CD14-positive monocyte (primary cell): ENCODE measurements at regions not wholly inside any gene's neighbourhood (a gene's known extent, or its start where the extent isn't known, plus 50 kb on each side); places are given as distances from the start of the nearest gene placed in this dataset.
"Not testable (repeated sequence)": the region's sequence is repeated elsewhere in the genome, so short reads cannot be mapped to it uniquely, and the experiment has no call there.

ENCODE experiments used
- DNase-seq, 3 donors: peaks; one replicate each; pipeline ENCODE4 v3.0.0-alpha.2; 2011 to 2022
- H2AFZ ChIP-seq: 2 replicates; pipeline ENCODE4 v1.6.0; 2012; ENCODE audit warnings: mild to moderate bottlenecking, low read depth, low read length, inconsistent platforms; ENCODE audit not compliant: insufficient read depth, poor library complexity, severe bottlenecking
- H3K27ac ChIP-seq, 2 donors: 1 replicate in 1 of 2; 2 replicates in 1 of 2; pipeline ENCODE4 v1.5.1; 2012 to 2013; ENCODE audit warnings: low read length in 2 of 2, control low read depth in 1 of 2, inconsistent platforms in 1 of 2, low read depth in 1 of 2, mild to moderate bottlenecking in 1 of 2
- H3K27me3 ChIP-seq, 2 donors: one replicate each; pipeline versions ENCODE4 v1.6.0 to v1.6.1; 2011 to 2013; ENCODE audit warnings: low read length in 2 of 2; ENCODE audit not compliant: control insufficient read depth in 2 of 2, insufficient read depth in 2 of 2
- H3K36me3 ChIP-seq, 2 donors: replicated peaks in 1 of 2; 1 replicate in 1 of 2; 2 replicates in 1 of 2; pipeline versions ENCODE4 v1.5.1 to v1.6.1; 2012 to 2013; ENCODE audit warnings: low read length in 2 of 2, control low read depth in 1 of 2, inconsistent platforms in 1 of 2, mild to moderate bottlenecking in 1 of 2; ENCODE audit not compliant: insufficient read depth in 2 of 2, control insufficient read depth in 1 of 2
- H3K4me1 ChIP-seq, 2 donors: 1 replicate in 1 of 2; 2 replicates in 1 of 2; pipeline versions ENCODE4 v1.5.1 to v1.6.1; 2012 to 2013; ENCODE audit warnings: low read length in 2 of 2, control low read depth in 1 of 2, inconsistent platforms in 1 of 2, mild to moderate bottlenecking in 1 of 2, moderate library complexity in 1 of 2; ENCODE audit not compliant: insufficient read depth in 2 of 2, control insufficient read depth in 1 of 2
- H3K4me2 ChIP-seq: replicated peaks from 2 replicates; pipeline ENCODE3; 2012; ENCODE audit warnings: low read length, moderate library complexity, mild to moderate bottlenecking; ENCODE audit not compliant: poor library complexity, severe bottlenecking; ENCODE audit errors: extremely low read depth
- H3K4me3 ChIP-seq, 3 experiments: fragments of 200-600 bp in 1 of 3; sonication (generic) in 1 of 3; replicated peaks in 1 of 3; 1 replicate in 2 of 3; 2 replicates in 1 of 3; pipeline ENCODE4 v1.5.1; 2011 to 2013; ENCODE audit warnings: low read length in 3 of 3, mild to moderate bottlenecking in 3 of 3, control low read depth in 2 of 3, low read depth in 2 of 3, inconsistent platforms in 1 of 3, moderate library complexity in 1 of 3
- H3K79me2 ChIP-seq: 2 replicates; pipeline ENCODE4 v1.6.0; 2012; ENCODE audit warnings: mild to moderate bottlenecking, control low read depth, inconsistent platforms, low read length, moderate library complexity; ENCODE audit not compliant: insufficient read depth
- H3K9ac ChIP-seq: 2 replicates; pipeline ENCODE4 v1.6.0; 2017; ENCODE audit warnings: low read length, mild to moderate bottlenecking; ENCODE audit not compliant: insufficient read depth, poor library complexity, severe bottlenecking
- H3K9me3 ChIP-seq, 2 donors: replicated peaks in 1 of 2; 1 replicate in 1 of 2; 2 replicates in 1 of 2; pipeline versions ENCODE4 v1.5.1 to v1.6.1; 2012 to 2013; ENCODE audit warnings: low read length in 2 of 2, control low read depth in 1 of 2; ENCODE audit not compliant: control insufficient read depth in 1 of 2, insufficient read depth in 1 of 2
- H4K20me1 ChIP-seq: 2 replicates; pipeline ENCODE4 v1.6.0; 2012; ENCODE audit warnings: mild to moderate bottlenecking, low read length, control low read depth, moderate library complexity; ENCODE audit not compliant: insufficient read depth
- H3K27ac Mint-ChIP-seq, 7 donors: one replicate each; pipeline ENCODE4 v1.8.0; 2020; ENCODE audit warnings: mild to moderate bottlenecking in 7 of 7, mixed read lengths in 7 of 7, moderate library complexity in 6 of 7, inconsistent platforms in 2 of 7
- H3K27me3 Mint-ChIP-seq, 3 donors: one replicate each; pipeline ENCODE4 v1.8.0; 2021 to 2022; ENCODE audit warnings: low read depth in 3 of 3, mild to moderate bottlenecking in 3 of 3, mixed read lengths in 3 of 3, moderate library complexity in 3 of 3, inconsistent platforms in 1 of 3
- H3K36me3 Mint-ChIP-seq, 2 donors: one replicate each; pipeline ENCODE4 v1.8.0; 2020; ENCODE audit warnings: mixed read lengths in 2 of 2, inconsistent platforms in 1 of 2, mild to moderate bottlenecking in 1 of 2
- H3K4me1 Mint-ChIP-seq: one replicate; pipeline ENCODE4 v1.8.0; 2020; ENCODE audit warnings: mild to moderate bottlenecking, mixed read lengths
- H3K4me3 Mint-ChIP-seq, 2 donors: one replicate each; pipeline ENCODE4 v1.8.0; 2020; ENCODE audit warnings: mild to moderate bottlenecking in 2 of 2, mixed read lengths in 2 of 2, moderate library complexity in 1 of 2
- H3K9me3 Mint-ChIP-seq, 7 donors: one replicate each; pipeline ENCODE4 v1.8.0; 2020 to 2022; ENCODE audit warnings: mixed read lengths in 7 of 7, mild to moderate bottlenecking in 6 of 7, moderate library complexity in 6 of 7, inconsistent platforms in 2 of 7
- CTCF ChIP-seq: fragments of 200-600 bp; IDR thresholded peaks from one replicate; pipeline ENCODE4 v1.8.0; 2022; ENCODE audit warnings: antibody characterized with exemption, mild to moderate bottlenecking
- WGBS: methylation state at CpG from one replicate; pipeline ENCODE4 v1.1.5; 2013; ENCODE audit warnings: missing lambda C conversion rate; ENCODE audit not compliant: insufficient coverage; 5-methylcytosine and 5-hydroxymethylcytosine counted together
- intact Hi-C, 2 donors: fragments of 100-400 bp; cut with micrococcal nuclease; formaldehyde crosslinking; loops; one replicate each; pipeline versions ENCODE4 v1.15.0 to v1.15.1; 2023

- Histone ChIP-seq H3K4me2 (no peak overlapping the region), H3K9ac (no peak overlapping the region), H4K20me1 (no peaks in the 10 kb centered on the region), H3K79me2 (no peaks in the 10 kb centered on the region), H3K27ac (peak overlapping the region in 1 of 2 donors; percentile 20), H3K9me3 (no peaks in the 10 kb centered on the region), H3K27me3 (peaks cover 8 to 26% of the 10 kb centered on the region in 2 donors), H2AFZ (no peak overlapping the region), H3K4me1 (peaks cover 17 to 27% of the 10 kb centered on the region in 2 donors), H3K4me3 (no peak overlapping the region), H3K36me3 (no peaks in the 10 kb centered on the region)
- DNase-seq = peak in 2 of 3 donors; percentile 7 to 10
- peaks cover 0 to 2% of the 10 kb centered on the region in 2 donors for H3K36me3 Mint-ChIP-seq
- intact Hi-C loops = no loop called here
- peak overlapping the region in 4 of 7 donors; percentile 53 to 82 (median 60) for H3K27ac Mint-ChIP-seq
- peaks cover 0 to 6% (median 0%) of the 10 kb centered on the region in 7 donors for H3K9me3 Mint-ChIP-seq
- H3K4me1 Mint-ChIP-seq = peaks cover 28% of the 10 kb centered on the region
- peak overlapping the region; percentile 53 to 71 for H3K4me3 Mint-ChIP-seq
- H3K27me3 Mint-ChIP-seq = peaks cover 19 to 30% (median 26%) of the 10 kb centered on the region in 3 donors
- no peak for TF ChIP-seq CTCF
- 60% methylated on average over 1 of the region's 2 CpGs for WGBS
These were observed 132.1 kb downstream of the KCNJ12 start for GRCh38 chr17:21508211-21508610.

GRCh38 chr17:21509356-21509755 lies 133.2 kb downstream of the KCNJ12 start:
- H2AFZ ChIP-seq = not testable (repeated sequence)
- H3K4me3 Mint-ChIP-seq = peak overlapping the region in 1 of 2 donors; percentile 57

More at GRCh38 chr17:21509356-21509755, 133.2 kb downstream of the KCNJ12 start:
- H4K20me1 ChIP-seq, H3K9ac ChIP-seq, H3K9me3 Mint-ChIP-seq, H3K27ac Mint-ChIP-seq, intact Hi-C loops, H3K4me2 ChIP-seq, DNase-seq, H3K9me3 ChIP-seq, H3K36me3 ChIP-seq, H3K79me2 ChIP-seq, H3K36me3 Mint-ChIP-seq, H3K4me3 ChIP-seq, H3K27ac ChIP-seq: not testable (repeated sequence)
- H3K27me3 Mint-ChIP-seq = peaks cover 23 to 37% (median 30%) of the 10 kb centered on the region in 3 donors
- H3K4me1 Mint-ChIP-seq = peaks cover 28% of the 10 kb centered on the region
- H3K4me1 ChIP-seq = peaks cover 17 to 27% of the 10 kb centered on the region in 2 donors
- WGBS = 100% methylated on average over 1 of the region's 1 CpG
- peaks cover 8 to 28% of the 10 kb centered on the region in 2 donors for H3K27me3 ChIP-seq
